Erythroblast (primary cell): ENCODE measurements at regions not wholly inside any gene's neighbourhood (a gene's known extent, or its start where the extent isn't known, plus 50 kb on each side); places are given as distances from the start of the nearest gene placed in this dataset.
"Not testable (repeated sequence)": the region's sequence is repeated elsewhere in the genome, so short reads cannot be mapped to it uniquely, and the experiment has no call there.

ENCODE experiments used
- GATA1 ChIP-seq: IDR thresholded peaks from 2 replicates; pipeline ENCODE4 v1.6.1; 2011; ENCODE audit warnings: low read depth, mild to moderate bottlenecking, control low read depth, low read length, moderate library complexity
- POLR2A ChIP-seq: IDR thresholded peaks from 2 replicates; pipeline ENCODE4 v1.6.1; 2011; ENCODE audit warnings: mild to moderate bottlenecking, low read length

GRCh38 chr15:92788793-92789192, 111.3 kb upstream of the CHD2 start:
- not testable (repeated sequence) for TF ChIP-seq POLR2A, GATA1
